ENCODE measurements at regions not wholly inside any gene's neighbourhood (a gene's known extent, or its start where the extent isn't known, plus 50 kb on each side); places are given as distances from the start of the nearest gene placed in this dataset.

- TF ChIP-seq ZNF75D (CRISPR knock-in tag; IDR thresholded peaks at IDR 0.05; ENCODE audit: borderline replicate concordance) (no peak), ZNF136 (CRISPR knock-in tag; IDR thresholded peaks at IDR 0.05; ENCODE audit: low read depth) (no peak), XRCC5 (optimal IDR thresholded peaks at IDR 0.05; ENCODE audit: low read length) (no peak), PCBP2 (optimal IDR thresholded peaks at IDR 0.05; ENCODE audit: low read depth, low read length, poor library complexity, severe bottlenecking) (no peak), NFIC (IDR thresholded peaks at IDR 0.05; ENCODE audit: low read length) (no peak), RNF219 (CRISPR knock-in tag; IDR thresholded peaks at IDR 0.05) (no peak), ZNF17 (CRISPR knock-in tag; IDR thresholded peaks at IDR 0.05) (no peak), ZBTB10 (CRISPR knock-in tag; IDR thresholded peaks at IDR 0.05; ENCODE audit: borderline replicate concordance) (no peak), ZSCAN22 (CRISPR knock-in tag; IDR thresholded peaks at IDR 0.05) (no peak)
- TF ChIP-seq, protein P1, sequence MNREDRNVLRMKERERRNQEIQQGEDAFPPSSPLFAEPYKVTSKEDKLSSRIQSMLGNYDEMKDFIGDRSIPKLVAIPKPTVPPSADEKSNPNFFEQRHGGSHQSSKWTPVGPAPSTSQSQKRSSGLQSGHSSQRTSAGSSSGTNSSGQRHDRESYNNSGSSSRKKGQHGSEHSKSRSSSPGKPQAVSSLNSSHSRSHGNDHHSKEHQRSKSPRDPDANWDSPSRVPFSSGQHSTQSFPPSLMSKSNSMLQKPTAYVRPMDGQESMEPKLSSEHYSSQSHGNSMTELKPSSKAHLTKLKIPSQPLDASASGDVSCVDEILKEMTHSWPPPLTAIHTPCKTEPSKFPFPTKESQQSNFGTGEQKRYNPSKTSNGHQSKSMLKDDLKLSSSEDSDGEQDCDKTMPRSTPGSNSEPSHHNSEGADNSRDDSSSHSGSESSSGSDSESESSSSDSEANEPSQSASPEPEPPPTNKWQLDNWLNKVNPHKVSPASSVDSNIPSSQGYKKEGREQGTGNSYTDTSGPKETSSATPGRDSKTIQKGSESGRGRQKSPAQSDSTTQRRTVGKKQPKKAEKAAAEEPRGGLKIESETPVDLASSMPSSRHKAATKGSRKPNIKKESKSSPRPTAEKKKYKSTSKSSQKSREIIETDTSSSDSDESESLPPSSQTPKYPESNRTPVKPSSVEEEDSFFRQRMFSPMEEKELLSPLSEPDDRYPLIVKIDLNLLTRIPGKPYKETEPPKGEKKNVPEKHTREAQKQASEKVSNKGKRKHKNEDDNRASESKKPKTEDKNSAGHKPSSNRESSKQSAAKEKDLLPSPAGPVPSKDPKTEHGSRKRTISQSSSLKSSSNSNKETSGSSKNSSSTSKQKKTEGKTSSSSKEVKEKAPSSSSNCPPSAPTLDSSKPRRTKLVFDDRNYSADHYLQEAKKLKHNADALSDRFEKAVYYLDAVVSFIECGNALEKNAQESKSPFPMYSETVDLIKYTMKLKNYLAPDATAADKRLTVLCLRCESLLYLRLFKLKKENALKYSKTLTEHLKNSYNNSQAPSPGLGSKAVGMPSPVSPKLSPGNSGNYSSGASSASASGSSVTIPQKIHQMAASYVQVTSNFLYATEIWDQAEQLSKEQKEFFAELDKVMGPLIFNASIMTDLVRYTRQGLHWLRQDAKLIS (CRISPR knock-in tag; IDR thresholded peaks at IDR 0.05): no peak
- TF ChIP-seq, protein P2, sequence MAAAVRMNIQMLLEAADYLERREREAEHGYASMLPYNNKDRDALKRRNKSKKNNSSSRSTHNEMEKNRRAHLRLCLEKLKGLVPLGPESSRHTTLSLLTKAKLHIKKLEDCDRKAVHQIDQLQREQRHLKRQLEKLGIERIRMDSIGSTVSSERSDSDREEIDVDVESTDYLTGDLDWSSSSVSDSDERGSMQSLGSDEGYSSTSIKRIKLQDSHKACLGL (CRISPR knock-in tag; IDR thresholded peaks at IDR 0.05): no peak
Measured at GRCh38 chr16:73299346-73299745, 251.4 kb upstream of the ZFHX3 start (continued).

Measured in HepG2 (cell line).